ENCODE measurements at regions not wholly inside any gene's neighbourhood (a gene's known extent, or its start where the extent isn't known, plus 50 kb on each side); places are given as distances from the start of the nearest gene placed in this dataset.

- Histone ChIP-seq H3K36me3 (ENCODE audit: control insufficient read depth in 1 of 2, insufficient read depth in 2 of 2, low read length in 2 of 2) (no peaks in the 10 kb centered on the region), H3K4me3 (ENCODE audit: low read depth, low read length) (no peak overlapping the region), H3K4me2 (ENCODE audit: low read length) (no peak overlapping the region), H4K12ac (ENCODE audit: low read depth, low read length) (no peak overlapping the region), H2BK5ac (ENCODE audit: low read depth, low read length, poor library complexity) (no peak overlapping the region), H3K79me1 (ENCODE audit: low read length) (no peaks in the 10 kb centered on the region), H3K9me3 (ENCODE audit: insufficient read depth, low read depth, low read length) (no peaks in the 10 kb centered on the region), H4K91ac (ENCODE audit: low read depth, low read length) (no peak overlapping the region), H2AK5ac (ENCODE audit: low read length) (no peak overlapping the region), H3K14ac (ENCODE audit: low read length) (no peak overlapping the region), H3K27me3 (ENCODE audit: insufficient read depth, low read length) (no peaks in the 10 kb centered on the region), H2BK120ac (ENCODE audit: insufficient read depth, low read length, poor library complexity) (no peak overlapping the region), H4K8ac (ENCODE audit: low read depth, low read length) (no peak overlapping the region), H2BK12ac (ENCODE audit: low read length) (no peak overlapping the region), H3K4ac (ENCODE audit: low read depth, low read length) (no peak overlapping the region), H3K18ac (ENCODE audit: low read length) (no peak overlapping the region), H2AFZ (ENCODE audit: insufficient read depth, low read length, poor library complexity) (no peak overlapping the region), H3K4me1 (ENCODE audit: control insufficient read depth in 1 of 2, insufficient read depth in 2 of 2, low read length in 2 of 2) (no peaks in the 10 kb centered on the region), H3K23ac (ENCODE audit: low read length) (no peak overlapping the region), H3K9ac (ENCODE audit: low read length) (no peak overlapping the region), H3K27ac (ENCODE audit: low read depth, low read length) (no peak overlapping the region), H3K79me2 (ENCODE audit: control insufficient read depth, insufficient read depth, low read length, poor library complexity) (no peaks in the 10 kb centered on the region)
- WGBS (ENCODE audit: extremely low coverage, insufficient coverage, insufficient read length) = no CpG with 5 or more reads among the region's 2 CpGs
- DNase-seq = peak in 1 of 2 donors; percentile 30
Measured at GRCh38 chr11:60625262-60625661, 74.2 kb upstream of the MS4A8 start.

GRCh38 chr11:60629399-60629798 is 70.0 kb upstream of the MS4A8 start:
- Histone ChIP-seq H2BK12ac (ENCODE audit: low read length) (no peak overlapping the region), H3K18ac (ENCODE audit: low read length) (no peak overlapping the region), H4K91ac (ENCODE audit: low read depth, low read length) (no peak overlapping the region), H3K27ac (ENCODE audit: low read depth, low read length) (no peak overlapping the region), H3K4me2 (ENCODE audit: low read length) (no peak overlapping the region), H4K12ac (ENCODE audit: low read depth, low read length) (no peak overlapping the region), H3K4me3 (ENCODE audit: low read depth, low read length) (no peak overlapping the region), H3K9me3 (ENCODE audit: insufficient read depth, low read depth, low read length) (peaks cover 2% of the 10 kb centered on the region), H2AK5ac (ENCODE audit: low read length) (no peak overlapping the region), H3K79me2 (ENCODE audit: control insufficient read depth, insufficient read depth, low read length, poor library complexity) (no peaks in the 10 kb centered on the region), H3K4ac (ENCODE audit: low read depth, low read length) (no peak overlapping the region), H2AFZ (ENCODE audit: insufficient read depth, low read length, poor library complexity) (no peak overlapping the region), H3K79me1 (ENCODE audit: low read length) (no peaks in the 10 kb centered on the region), H2BK5ac (ENCODE audit: low read depth, low read length, poor library complexity) (no peak overlapping the region), H3K4me1 (ENCODE audit: control insufficient read depth in 1 of 2, insufficient read depth in 2 of 2, low read length in 2 of 2) (no peaks in the 10 kb centered on the region), H3K14ac (ENCODE audit: low read length) (no peak overlapping the region), H3K9ac (ENCODE audit: low read length) (no peak overlapping the region), H4K8ac (ENCODE audit: low read depth, low read length) (no peak overlapping the region), H2BK120ac (ENCODE audit: insufficient read depth, low read length, poor library complexity) (no peak overlapping the region), H3K27me3 (ENCODE audit: insufficient read depth, low read length) (no peaks in the 10 kb centered on the region), H3K36me3 (ENCODE audit: control insufficient read depth in 1 of 2, insufficient read depth in 2 of 2, low read length in 2 of 2) (no peaks in the 10 kb centered on the region), H3K23ac (ENCODE audit: low read length) (no peak overlapping the region)
- no peak for DNase-seq

- Histone ChIP-seq H3K4me2 (ENCODE audit: low read length) (no peak overlapping the region), H2BK120ac (ENCODE audit: insufficient read depth, low read length, poor library complexity) (no peak overlapping the region), H2BK12ac (ENCODE audit: low read length) (no peak overlapping the region), H3K18ac (ENCODE audit: low read length) (no peak overlapping the region), H4K12ac (ENCODE audit: low read depth, low read length) (no peak overlapping the region), H3K4me3 (ENCODE audit: low read depth, low read length) (no peak overlapping the region), H3K36me3 (ENCODE audit: control insufficient read depth in 1 of 2, insufficient read depth in 2 of 2, low read length in 2 of 2) (no peaks in the 10 kb centered on the region), H3K4me1 (ENCODE audit: control insufficient read depth in 1 of 2, insufficient read depth in 2 of 2, low read length in 2 of 2) (no peaks in the 10 kb centered on the region), H3K14ac (ENCODE audit: low read length) (no peak overlapping the region), H3K23ac (ENCODE audit: low read length) (no peak overlapping the region), H2AFZ (ENCODE audit: insufficient read depth, low read length, poor library complexity) (no peak overlapping the region), H2BK5ac (ENCODE audit: low read depth, low read length, poor library complexity) (no peak overlapping the region), H2AK5ac (ENCODE audit: low read length) (no peak overlapping the region), H3K9me3 (ENCODE audit: insufficient read depth, low read depth, low read length) (peaks cover 2% of the 10 kb centered on the region), H4K8ac (ENCODE audit: low read depth, low read length) (no peak overlapping the region), H3K27me3 (ENCODE audit: insufficient read depth, low read length) (no peaks in the 10 kb centered on the region), H3K79me2 (ENCODE audit: control insufficient read depth, insufficient read depth, low read length, poor library complexity) (no peaks in the 10 kb centered on the region), H3K4ac (ENCODE audit: low read depth, low read length) (no peak overlapping the region), H4K91ac (ENCODE audit: low read depth, low read length) (no peak overlapping the region), H3K79me1 (ENCODE audit: low read length) (no peaks in the 10 kb centered on the region), H3K9ac (ENCODE audit: low read length) (no peak overlapping the region), H3K27ac (ENCODE audit: low read depth, low read length) (no peak overlapping the region)
- DNase-seq = no peak
- no CpG with 5 or more reads among the region's 1 CpG for WGBS (ENCODE audit: extremely low coverage, insufficient coverage, insufficient read length)
Measured at GRCh38 chr11:60631944-60632343, 67.5 kb upstream of the MS4A8 start.

- H3K4me1 ChIP-seq (ENCODE audit: control insufficient read depth in 1 of 2, insufficient read depth in 2 of 2, low read length in 2 of 2) = no peaks in the 10 kb centered on the region
- H3K79me2 ChIP-seq (ENCODE audit: control insufficient read depth, insufficient read depth, low read length, poor library complexity) = no peaks in the 10 kb centered on the region
- no peak overlapping the region for H2AFZ ChIP-seq (ENCODE audit: insufficient read depth, low read length, poor library complexity)
- no peak overlapping the region for H3K4me2 ChIP-seq (ENCODE audit: low read length)
- H3K23ac ChIP-seq (ENCODE audit: low read length) = no peak overlapping the region
- no CpG with 5 or more reads among the region's 1 CpG for WGBS (ENCODE audit: extremely low coverage, insufficient coverage, insufficient read length)
- H2AK5ac ChIP-seq (ENCODE audit: low read length) = no peak overlapping the region
- H2BK120ac ChIP-seq (ENCODE audit: insufficient read depth, low read length, poor library complexity) = no peak overlapping the region
- no peaks in the 10 kb centered on the region for H3K27me3 ChIP-seq (ENCODE audit: insufficient read depth, low read length)
- H3K9me3 ChIP-seq (ENCODE audit: insufficient read depth, low read depth, low read length) = peaks cover 2% of the 10 kb centered on the region
- no peak overlapping the region for H3K4me3 ChIP-seq (ENCODE audit: low read depth, low read length)
- no peak overlapping the region for H4K12ac ChIP-seq (ENCODE audit: low read depth, low read length)
- H4K91ac ChIP-seq (ENCODE audit: low read depth, low read length) = no peak overlapping the region
- H2BK12ac ChIP-seq (ENCODE audit: low read length) = no peak overlapping the region
- H3K14ac ChIP-seq (ENCODE audit: low read length) = no peak overlapping the region
- H3K9ac ChIP-seq (ENCODE audit: low read length) = no peak overlapping the region
- no peak overlapping the region for H4K8ac ChIP-seq (ENCODE audit: low read depth, low read length)
- no peak for DNase-seq
- no peaks in the 10 kb centered on the region for H3K79me1 ChIP-seq (ENCODE audit: low read length)
- no peaks in the 10 kb centered on the region for H3K36me3 ChIP-seq (ENCODE audit: control insufficient read depth in 1 of 2, insufficient read depth in 2 of 2, low read length in 2 of 2)
- H3K4ac ChIP-seq (ENCODE audit: low read depth, low read length) = no peak overlapping the region
- no peak overlapping the region for H3K18ac ChIP-seq (ENCODE audit: low read length)
- H2BK5ac ChIP-seq (ENCODE audit: low read depth, low read length, poor library complexity) = no peak overlapping the region
- no peak overlapping the region for H3K27ac ChIP-seq (ENCODE audit: low read depth, low read length)
Measured at GRCh38 chr11:60633645-60634044, 65.8 kb upstream of the MS4A8 start.

Data from trophoblast cell (in vitro differentiated cells and primary cell).